ENCODE measurements at regions not wholly inside any gene's neighbourhood (a gene's known extent, or its start where the extent isn't known, plus 50 kb on each side); places are given as distances from the start of the nearest gene placed in this dataset.

GRCh38 chr3:154981201-154981600 is 98.9 kb upstream of the MME start:
- TF ChIP-seq CTCF (IDR thresholded peaks at IDR 0.05; ENCODE audit: poor library complexity) (no peak), EZH2phosphoT487 (IDR thresholded peaks at IDR 0.05; ENCODE audit: low read depth, severe bottlenecking, unreplicated experiment) (no peak), EZH2 (IDR thresholded peaks at IDR 0.05; ENCODE audit: borderline replicate concordance) (no peak)
- H3K27ac ChIP-seq: no peak overlapping the region

GRCh38 chr3:154979331-154979730 is 100.8 kb upstream of the MME start:
- no peak overlapping the region for H3K4me3 ChIP-seq
- no peak for TF ChIP-seq CTCF (IDR thresholded peaks at IDR 0.05; ENCODE audit: poor library complexity)
- no peak for TF ChIP-seq EZH2 (IDR thresholded peaks at IDR 0.05; ENCODE audit: borderline replicate concordance)
- TF ChIP-seq EZH2phosphoT487 (IDR thresholded peaks at IDR 0.05; ENCODE audit: low read depth, severe bottlenecking, unreplicated experiment): no peak
- no peaks in the 10 kb centered on the region for H3K27me3 ChIP-seq
- WGBS (ENCODE audit: low lambda C conversion rate, missing lambda C conversion rate): 94% methylated on average over 5 of the region's 5 CpGs
- H3K4me1 ChIP-seq (ENCODE audit: insufficient read depth): no peaks in the 10 kb centered on the region
- no peak overlapping the region for H2AFZ ChIP-seq
- no peaks in the 10 kb centered on the region for H3K79me2 ChIP-seq
- no peaks in the 10 kb centered on the region for H4K20me1 ChIP-seq (ENCODE audit: insufficient read depth, poor library complexity, severe bottlenecking)
- H3K9me2 ChIP-seq (replicated peaks; ENCODE audit: insufficient read depth): no peaks in the 10 kb centered on the region
- no peak overlapping the region for H3K27ac ChIP-seq
- H3K36me3 ChIP-seq (replicated peaks; ENCODE audit: insufficient read depth, low read depth): no peaks in the 10 kb centered on the region
- no peak for DNase-seq (ENCODE audit: low spot score)
- H3K9me3 ChIP-seq (ENCODE audit: low read depth): no peaks in the 10 kb centered on the region
- H3K4me2 ChIP-seq: no peak overlapping the region

More at GRCh38 chr3:154981201-154981600, 98.9 kb upstream of the MME start:
- no peaks in the 10 kb centered on the region for H4K20me1 ChIP-seq (ENCODE audit: insufficient read depth, poor library complexity, severe bottlenecking)
- H3K9me3 ChIP-seq (ENCODE audit: low read depth): no peaks in the 10 kb centered on the region
- H3K79me2 ChIP-seq: no peaks in the 10 kb centered on the region
- no peak overlapping the region for H3K4me3 ChIP-seq
- H3K9me2 ChIP-seq (replicated peaks; ENCODE audit: insufficient read depth): no peaks in the 10 kb centered on the region
- no peaks in the 10 kb centered on the region for H3K36me3 ChIP-seq (replicated peaks; ENCODE audit: insufficient read depth, low read depth)
- no peaks in the 10 kb centered on the region for H3K27me3 ChIP-seq
- DNase-seq (ENCODE audit: low spot score): no peak
- no peak overlapping the region for H3K4me2 ChIP-seq
- no peaks in the 10 kb centered on the region for H3K4me1 ChIP-seq (ENCODE audit: insufficient read depth)
- no peak overlapping the region for H2AFZ ChIP-seq

GRCh38 chr3:154977666-154978065 is 102.5 kb upstream of the MME start:
- H3K27ac ChIP-seq: no peak overlapping the region
- no peaks in the 10 kb centered on the region for H3K36me3 ChIP-seq (replicated peaks; ENCODE audit: insufficient read depth, low read depth)
- no peaks in the 10 kb centered on the region for H3K27me3 ChIP-seq
- H3K79me2 ChIP-seq: no peaks in the 10 kb centered on the region
- H3K9me3 ChIP-seq (ENCODE audit: low read depth): no peaks in the 10 kb centered on the region
- 89% methylated on average over 1 of the region's 1 CpG for WGBS (ENCODE audit: low lambda C conversion rate, missing lambda C conversion rate)
- H3K4me2 ChIP-seq: no peak overlapping the region
- H3K4me1 ChIP-seq (ENCODE audit: insufficient read depth): no peaks in the 10 kb centered on the region
- DNase-seq (ENCODE audit: low spot score): no peak
- no peaks in the 10 kb centered on the region for H3K9me2 ChIP-seq (replicated peaks; ENCODE audit: insufficient read depth)
- no peak overlapping the region for H2AFZ ChIP-seq
- TF ChIP-seq CTCF (IDR thresholded peaks at IDR 0.05; ENCODE audit: poor library complexity) (no peak), EZH2phosphoT487 (IDR thresholded peaks at IDR 0.05; ENCODE audit: low read depth, severe bottlenecking, unreplicated experiment) (no peak), EZH2 (IDR thresholded peaks at IDR 0.05; ENCODE audit: borderline replicate concordance) (no peak)
- no peaks in the 10 kb centered on the region for H4K20me1 ChIP-seq (ENCODE audit: insufficient read depth, poor library complexity, severe bottlenecking)
- no peak overlapping the region for H3K4me3 ChIP-seq

Measured in hepatocyte (in vitro differentiated cells).